Endothelial cell of umbilical vein (primary cell): ENCODE measurements at regions not wholly inside any gene's neighbourhood (a gene's known extent, or its start where the extent isn't known, plus 50 kb on each side); places are given as distances from the start of the nearest gene placed in this dataset.

ENCODE experiments used
- BruUV-seq: library from RNA; stranded (reverse); fragments of 400-500 nt; replicated peaks from 2 replicates; lab custom pipeline; 2021; lab: Mats Ljungman, UMichigan
- CTCF ChIA-PET: fragments of 300-600, 350-600 bp; sonication (Branson Sonifier 250); formaldehyde crosslinking; loops from one replicate; lab custom pipeline; 2021; ENCODE audit warnings: antibody characterized with exemption, inconsistent platforms; lab: Charles Lee
- POLR2A ChIA-PET: fragments of 300-600, 350-600 bp; sonication (Branson Sonifier 250); formaldehyde crosslinking; loops from one replicate; lab custom pipeline; 2021; ENCODE audit warnings: antibody characterized with exemption, inconsistent platforms; lab: Charles Lee
- DNase-seq: peaks from one replicate; pipeline ENCODE4 v3.0.0-alpha.2; 2011; ENCODE audit warnings: low read depth, low spot score
- FAIRE-seq: peaks from 2 replicates; lab custom pipeline; 2011; peaks lifted over from hg19 to GRCh38; lab: Jason Lieb, UNC
- H2AFZ ChIP-seq: 2 replicates; pipeline ENCODE4 v1.6.0; 2012; ENCODE audit warnings: low read depth, low read length, control low read depth, inconsistent platforms
- H3K27ac ChIP-seq: 2 replicates; pipeline ENCODE4 v1.5.1; 2011; ENCODE audit warnings: low read depth, mild to moderate bottlenecking, control low read depth, low read length, moderate library complexity; ENCODE audit not compliant: insufficient read depth
- H3K27me3 ChIP-seq, 2 experiments: 2 replicates each; pipeline versions ENCODE4 v1.6.0 to v1.6.1; 2011; ENCODE audit warnings: low read length in 2 of 2, mixed read lengths in 1 of 2; ENCODE audit not compliant: control insufficient read depth in 2 of 2, insufficient read depth in 2 of 2
- H3K36me3 ChIP-seq, 2 experiments: 2 replicates in 1 of 2; 3 replicates in 1 of 2; pipeline ENCODE4 v1.5.1; 2011; ENCODE audit warnings: low read length in 2 of 2, mild to moderate bottlenecking in 1 of 2, moderate library complexity in 1 of 2; ENCODE audit not compliant: control insufficient read depth in 2 of 2, insufficient read depth in 2 of 2; ENCODE audit errors: extremely low read depth in 1 of 2
- H3K4me1 ChIP-seq: 3 replicates; pipeline ENCODE4 v1.5.1; 2011; ENCODE audit warnings: mild to moderate bottlenecking, low read length; ENCODE audit not compliant: control insufficient read depth, insufficient read depth; ENCODE audit errors: extremely low read depth
- H3K4me2 ChIP-seq: 2 replicates; pipeline ENCODE4 v1.6.1; 2011; ENCODE audit warnings: low read length, control low read depth, mixed read lengths; ENCODE audit not compliant: insufficient read depth
- H3K4me3 ChIP-seq, 3 experiments: fragments of 200-600 bp in 1 of 3; sonication (generic), shearing (Covaris generic) in 1 of 3; replicated peaks in 1 of 3; 2 replicates each; pipeline ENCODE4 v1.5.1; 2011 to 2016; ENCODE audit warnings: control low read depth in 3 of 3, low read length in 3 of 3, mild to moderate bottlenecking in 2 of 3, inconsistent platforms in 1 of 3, low read depth in 1 of 3, moderate library complexity in 1 of 3; ENCODE audit not compliant: insufficient read depth in 1 of 3
- H3K79me2 ChIP-seq: 2 replicates; pipeline ENCODE4 v1.6.0; 2012; ENCODE audit warnings: low read length, inconsistent platforms; ENCODE audit not compliant: control insufficient read depth, insufficient read depth
- H3K9ac ChIP-seq: replicated peaks from 2 replicates; pipeline ENCODE3; 2011; ENCODE audit warnings: low read length, control low read depth; ENCODE audit not compliant: insufficient read depth; ENCODE audit errors: extremely low read depth
- H3K9me1 ChIP-seq: replicated peaks from 3 replicates; pipeline ENCODE4 v1.6.0; 2011; ENCODE audit warnings: mild to moderate bottlenecking, low read length; ENCODE audit not compliant: control insufficient read depth, insufficient read depth; ENCODE audit errors: extremely low read depth
- H3K9me3 ChIP-seq: replicated peaks from 2 replicates; pipeline ENCODE4 v1.5.1; 2012; ENCODE audit warnings: low read length, inconsistent platforms; ENCODE audit not compliant: control insufficient read depth, insufficient read depth
- H4K20me1 ChIP-seq: replicated peaks from 2 replicates; pipeline ENCODE3; 2011; ENCODE audit warnings: mild to moderate bottlenecking, low read length; ENCODE audit not compliant: control insufficient read depth, insufficient read depth; ENCODE audit errors: extremely low read depth
- EZH2 ChIP-seq: IDR thresholded peaks from 2 replicates; pipeline ENCODE4 v1.6.1; 2012; ENCODE audit warnings: borderline replicate concordance, low read depth, mild to moderate bottlenecking, moderate library complexity, low read length, inconsistent platforms; ENCODE audit not compliant: severe bottlenecking
- FOS ChIP-seq: IDR thresholded peaks from 2 replicates; pipeline ENCODE4 v1.6.1; 2011; ENCODE audit warnings: mild to moderate bottlenecking, low read length, moderate library complexity, borderline replicate concordance; ENCODE audit not compliant: insufficient read depth
- GATA2 ChIP-seq: IDR thresholded peaks from 2 replicates; pipeline ENCODE4 v1.7.0; 2011; ENCODE audit warnings: low read depth, mild to moderate bottlenecking, moderate library complexity, mixed read lengths, low read length; ENCODE audit not compliant: insufficient read length, insufficient read depth
- JUN ChIP-seq: IDR thresholded peaks from 2 replicates; pipeline ENCODE4 v1.6.1; 2011; ENCODE audit warnings: borderline replicate concordance, low read depth; ENCODE audit not compliant: insufficient read length, insufficient read depth
- MYC ChIP-seq: IDR thresholded peaks from one replicate; pipeline ENCODE4 v1.6.1; 2011; ENCODE audit warnings: mild to moderate bottlenecking, low read depth, low read length
- POLR2A ChIP-seq: IDR thresholded peaks from 2 replicates; pipeline ENCODE4 v1.6.1; 2012; ENCODE audit warnings: low read depth, mild to moderate bottlenecking, control low read depth, low read length
- POLR2AphosphoS5 ChIP-seq: IDR thresholded peaks from 2 replicates; pipeline ENCODE4 v1.6.1; 2012; ENCODE audit warnings: low read depth, mild to moderate bottlenecking, control low read depth, low read length, moderate library complexity; ENCODE audit not compliant: insufficient read depth
- dilution Hi-C: fragments of 300-500 bp; cut with MboI; formaldehyde crosslinking; loops from one replicate; pipeline ENCODE4 v1.15.0; 2019; ENCODE audit warnings: low sequenced_read_pairs; ENCODE audit not compliant: extremely low pct_ligation_motif_present
- intact Hi-C: fragments of 100-400 bp; cut with micrococcal nuclease; formaldehyde crosslinking; loops from one replicate; pipeline ENCODE4 v1.10.0; 2022
- TF ChIP-seq, protein P1 (sequence below), 2 donors: IDR thresholded peaks; 1 replicate in 1 of 2; 2 replicates in 1 of 2; pipeline ENCODE4 v1.5.1; 2011; ENCODE audit warnings: low read length in 2 of 2, mild to moderate bottlenecking in 2 of 2, moderate library complexity in 2 of 2, control low read depth in 1 of 2, inconsistent platforms in 1 of 2, low read depth in 1 of 2; ENCODE audit not compliant: insufficient read depth in 1 of 2; ENCODE audit errors: extremely low read depth in 1 of 2
- TF ChIP-seq, protein P2 (sequence below): IDR thresholded peaks from 2 replicates; pipeline ENCODE4 v1.6.1; 2011; ENCODE audit not compliant: insufficient read depth, insufficient read length

DNA sequence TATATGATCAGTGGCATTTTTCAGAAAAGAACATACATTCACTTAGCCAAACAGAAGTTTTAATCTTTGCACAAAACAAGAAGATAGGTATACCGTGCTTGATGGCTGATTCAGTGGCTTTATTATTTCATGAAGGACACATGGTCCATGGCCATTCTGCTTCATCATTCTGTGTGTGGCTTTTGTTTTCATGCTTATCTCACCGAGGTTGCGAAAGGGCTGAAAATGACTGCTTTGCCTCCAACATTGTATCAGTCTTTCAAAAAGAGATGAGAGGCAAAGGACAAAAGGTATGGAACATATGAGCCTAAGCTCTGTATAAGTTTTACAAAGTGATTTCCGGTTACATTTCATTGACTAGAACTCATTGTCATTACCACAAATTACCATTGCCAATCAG is 541.1 kb downstream of the RAB28 start:
- no peak for FAIRE-seq

More for the DNA sequence above, 541.1 kb downstream of the RAB28 start:
- dilution Hi-C loops (no loop called here), intact Hi-C loops (no loop called here)
- POLR2A ChIA-PET: no interaction called here
- no peaks in the 10 kb centered on the region for H3K79me2 ChIP-seq
- CTCF ChIA-PET: no interaction called here
- no peak for DNase-seq
- H3K27me3 ChIP-seq: no peaks in the 10 kb centered on the region
- H4K20me1 ChIP-seq: no peaks in the 10 kb centered on the region
- no peak overlapping the region for H2AFZ ChIP-seq
- H3K9ac ChIP-seq: no peak overlapping the region
- H3K27ac ChIP-seq: no peak overlapping the region
- no peaks in the 10 kb centered on the region for H3K9me1 ChIP-seq
- TF ChIP-seq POLR2AphosphoS5 (no peak), POLR2A (no peak), FOS (no peak), JUN (no peak), MYC (no peak), GATA2 (no peak), EZH2 (no peak)
- TF ChIP-seq, protein P1, sequence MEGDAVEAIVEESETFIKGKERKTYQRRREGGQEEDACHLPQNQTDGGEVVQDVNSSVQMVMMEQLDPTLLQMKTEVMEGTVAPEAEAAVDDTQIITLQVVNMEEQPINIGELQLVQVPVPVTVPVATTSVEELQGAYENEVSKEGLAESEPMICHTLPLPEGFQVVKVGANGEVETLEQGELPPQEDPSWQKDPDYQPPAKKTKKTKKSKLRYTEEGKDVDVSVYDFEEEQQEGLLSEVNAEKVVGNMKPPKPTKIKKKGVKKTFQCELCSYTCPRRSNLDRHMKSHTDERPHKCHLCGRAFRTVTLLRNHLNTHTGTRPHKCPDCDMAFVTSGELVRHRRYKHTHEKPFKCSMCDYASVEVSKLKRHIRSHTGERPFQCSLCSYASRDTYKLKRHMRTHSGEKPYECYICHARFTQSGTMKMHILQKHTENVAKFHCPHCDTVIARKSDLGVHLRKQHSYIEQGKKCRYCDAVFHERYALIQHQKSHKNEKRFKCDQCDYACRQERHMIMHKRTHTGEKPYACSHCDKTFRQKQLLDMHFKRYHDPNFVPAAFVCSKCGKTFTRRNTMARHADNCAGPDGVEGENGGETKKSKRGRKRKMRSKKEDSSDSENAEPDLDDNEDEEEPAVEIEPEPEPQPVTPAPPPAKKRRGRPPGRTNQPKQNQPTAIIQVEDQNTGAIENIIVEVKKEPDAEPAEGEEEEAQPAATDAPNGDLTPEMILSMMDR (IDR thresholded peaks at IDR 0.05; ENCODE audit: extremely low read depth in 1 of 2, insufficient read depth in 1 of 2, low read depth in 1 of 2, low read length in 2 of 2): no peak
- TF ChIP-seq, protein P2, sequence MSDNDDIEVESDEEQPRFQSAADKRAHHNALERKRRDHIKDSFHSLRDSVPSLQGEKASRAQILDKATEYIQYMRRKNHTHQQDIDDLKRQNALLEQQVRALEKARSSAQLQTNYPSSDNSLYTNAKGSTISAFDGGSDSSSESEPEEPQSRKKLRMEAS: no peak
- H3K4me3 ChIP-seq: no peak overlapping the region
- no peaks in the 10 kb centered on the region for H3K36me3 ChIP-seq
- H3K4me1 ChIP-seq: no peaks in the 10 kb centered on the region
- H3K4me2 ChIP-seq: no peak overlapping the region
- H3K9me3 ChIP-seq: peaks cover 1% of the 10 kb centered on the region
- no TSS peak for BruUV-seq
